ENCODE measurements at regions not wholly inside any gene's neighbourhood (a gene's known extent, or its start where the extent isn't known, plus 50 kb on each side); places are given as distances from the start of the nearest gene placed in this dataset.

GRCh38 chr10:44012921-44013320 is 364.2 kb upstream of the ZNF32 start:
- Histone ChIP-seq H3K14ac (ENCODE audit: insufficient read length) (peak overlapping the region; percentile 18), H3K4me2 (ENCODE audit: insufficient read depth in 1 of 2, low read depth in 2 of 2, low read length in 2 of 2) (no peak overlapping the region), H3K56ac (replicated peaks; ENCODE audit: insufficient read length, low read depth, low read length) (no peak overlapping the region), H2AFZ (ENCODE audit: low read length) (no peak overlapping the region), H3K4me3 (ENCODE audit: extremely low read depth in 1 of 4, insufficient read depth in 2 of 4, low read depth in 3 of 4, low read length in 4 of 4) (no peak overlapping the region), H3K79me1 (ENCODE audit: low read depth, low read length) (no peaks in the 10 kb centered on the region), H2BK120ac (replicated peaks; ENCODE audit: low read depth, low read length) (no peak overlapping the region), H3K23me2 (ENCODE audit: low read depth, low read length) (no peaks in the 10 kb centered on the region), H3K27me3 (replicated peaks in 1 of 4; ENCODE audit: control insufficient read depth in 3 of 4, extremely low read depth in 1 of 4, insufficient read depth in 3 of 4, low read length in 3 of 4) (no peaks in the 10 kb centered on the region; a peak in 1 of 7 replicates), H3K36me3 (ENCODE audit: control insufficient read depth in 2 of 4, insufficient read depth in 4 of 4, low read length in 3 of 4) (no peaks in the 10 kb centered on the region), H3K4ac (replicated peaks; ENCODE audit: insufficient read length, low read depth, low read length) (no peak overlapping the region), H3K18ac (ENCODE audit: extremely low read depth, low read length) (no peak overlapping the region), H4K5ac (ENCODE audit: insufficient read length, low read depth, low read length) (no peak overlapping the region), H3K79me2 (ENCODE audit: control insufficient read depth in 1 of 2, insufficient read depth in 2 of 2, low read length in 2 of 2) (no peaks in the 10 kb centered on the region), H4K20me1 (replicated peaks in 1 of 2; ENCODE audit: control insufficient read depth in 1 of 2, insufficient read depth in 2 of 2, low read length in 2 of 2) (no peaks in the 10 kb centered on the region), H3K9me3 (ENCODE audit: insufficient read depth in 2 of 2, low read depth in 1 of 2, low read length in 1 of 2) (no peaks in the 10 kb centered on the region), H3K23ac (ENCODE audit: insufficient read length) (no peak overlapping the region), H3K4me1 (replicated peaks in 1 of 4; ENCODE audit: control insufficient read depth in 3 of 4, insufficient read depth in 4 of 4, low read length in 3 of 4) (no peaks in the 10 kb centered on the region), H4K8ac (ENCODE audit: extremely low read depth, insufficient read depth, low read length) (no peak overlapping the region), H4K91ac (replicated peaks; ENCODE audit: insufficient read length, low read length) (no peak overlapping the region), H2BK15ac (ENCODE audit: low read length) (no peak overlapping the region), H2BK20ac (ENCODE audit: low read length) (no peak overlapping the region), H2BK12ac (ENCODE audit: low read depth, low read length) (no peak overlapping the region), H3K27ac (ENCODE audit: low read depth, low read length) (no peak overlapping the region), H2BK5ac (ENCODE audit: low read depth, low read length) (no peak overlapping the region), H3K9ac (replicated peaks in 1 of 4; ENCODE audit: extremely low read depth in 1 of 4, low read depth in 3 of 4, low read length in 3 of 4) (no peak overlapping the region), H2AK5ac (ENCODE audit: low read depth, low read length) (no peak overlapping the region)
- 90% methylated on average over 3 of the region's 3 CpGs; no CpG with 5 or more reads in 1 of the 2 experiments for WGBS, 2 experiments (ENCODE audit: extremely low coverage in 1 of 2, insufficient coverage in 1 of 2, insufficient read length in 1 of 2, insufficient replicate concordance in 2 of 2, low coverage in 1 of 2, low lambda C conversion rate in 2 of 2, missing lambda C conversion rate in 1 of 2)
- FAIRE-seq (no peak), DNase-seq (ENCODE audit: low read depth in 1 of 2, low spot score in 2 of 2) (no peak)
- ChIA-PET POLR2A (ENCODE audit: partially characterized antibody) (no interaction called here), CTCF (ENCODE audit: partially characterized antibody) (interaction anchor here (0.6 kb wide), 1 partner anchor 733 kb away, joined by 4 read pairs; no protein-coding TSS in a partner anchor)
- TF ChIP-seq POLR2A (IDR thresholded peaks at IDR 0.05; ENCODE audit: control extremely low read depth in 1 of 2, low read depth in 2 of 2, low read length in 2 of 2) (no peak), EGR1 (IDR thresholded peaks at IDR 0.05; ENCODE audit: borderline replicate concordance, low read depth, low read length) (no peak), NANOG (IDR thresholded peaks at IDR 0.05; ENCODE audit: insufficient read depth, low read depth, low read length, poor library complexity, severe bottlenecking) (no peak), CBX8 (IDR thresholded peaks at IDR 0.05; ENCODE audit: borderline replicate concordance, low read depth, low read length) (no peak), ASH2L (IDR thresholded peaks at IDR 0.05; ENCODE audit: low read length) (no peak), CTBP2 (IDR thresholded peaks at IDR 0.05; ENCODE audit: borderline replicate concordance, insufficient read depth, insufficient read length, low read length) (no peak), TEAD4 (IDR thresholded peaks at IDR 0.05; ENCODE audit: low read depth, low read length) (no peak)

Data from H1 (cell line).